Activated CD8-positive, alpha-beta T cell treated with anti-CD3 and anti-CD28 coated beads for 36 hours (primary cell): ENCODE measurements at regions not wholly inside any gene's neighbourhood (a gene's known extent, or its start where the extent isn't known, plus 50 kb on each side); places are given as distances from the start of the nearest gene placed in this dataset.

ENCODE experiments used
- ATAC-seq: fragments of 200-7000 bp; cut with Tn5 transposase; one replicate; pipeline ENCODE4 v1.10.0; 2021; ENCODE audit warnings: mild to moderate bottlenecking, moderate library complexity
- CTCF ChIA-PET: fragments of 350-600 bp; sonication (Branson Sonifier 250); formaldehyde crosslinking; loops from one replicate; lab custom pipeline; 2021; ENCODE audit warnings: antibody characterized with exemption; lab: Charles Lee
- POLR2A ChIA-PET: fragments of 350-600 bp; sonication (Branson Sonifier 250); formaldehyde crosslinking; loops from one replicate; lab custom pipeline; 2021; ENCODE audit warnings: antibody characterized with exemption; lab: Charles Lee
- DNase-seq: peaks from one replicate; pipeline ENCODE4 v3.0.0-alpha.2; 2020
- H3K27ac Mint-ChIP-seq: one replicate; pipeline ENCODE4 v1.8.0; 2021; ENCODE audit warnings: mild to moderate bottlenecking, mixed read lengths
- H3K27me3 Mint-ChIP-seq: one replicate; pipeline ENCODE4 v1.8.0; 2021; ENCODE audit warnings: mixed read lengths
- H3K36me3 Mint-ChIP-seq: one replicate; pipeline ENCODE4 v1.8.0; 2021; ENCODE audit warnings: low read depth, mixed read lengths
- H3K4me1 Mint-ChIP-seq: one replicate; pipeline ENCODE4 v1.8.0; 2021; ENCODE audit warnings: low read depth, mixed read lengths
- H3K4me3 Mint-ChIP-seq: one replicate; pipeline ENCODE4 v1.8.0; 2021; ENCODE audit warnings: mild to moderate bottlenecking, moderate library complexity, mixed read lengths
- H3K9me3 Mint-ChIP-seq: one replicate; pipeline ENCODE4 v1.8.0; 2021; ENCODE audit warnings: mixed read lengths
- CTCF ChIP-seq: fragments of 200-600 bp; IDR thresholded peaks from one replicate; pipeline ENCODE4 v1.8.0; 2022; ENCODE audit warnings: antibody characterized with exemption, mild to moderate bottlenecking
- intact Hi-C: fragments of 100-400 bp; cut with micrococcal nuclease; formaldehyde crosslinking; loops from one replicate; pipeline ENCODE4 v1.10.0; 2022

DNA sequence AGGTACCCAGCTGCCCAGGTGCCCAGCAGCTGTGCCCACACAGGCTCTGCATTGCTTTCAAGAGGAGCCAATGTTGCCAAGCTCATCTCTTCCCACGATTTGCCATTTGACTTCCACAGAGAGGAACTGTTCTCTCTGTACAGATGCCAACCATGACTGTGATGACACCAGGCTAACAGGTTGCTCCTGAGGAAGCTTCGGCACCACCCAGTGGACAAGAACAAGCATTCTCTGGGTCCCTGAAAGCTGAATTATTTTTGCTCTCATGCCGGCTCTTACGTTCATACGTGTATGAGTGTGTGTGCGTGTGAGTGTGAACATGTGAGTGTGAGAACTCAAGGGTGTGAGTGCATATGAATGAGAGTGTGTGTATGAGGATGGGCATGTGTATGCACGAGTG is 535.2 kb downstream of the LIG4 start:
- H3K4me1 Mint-ChIP-seq = no peaks in the 10 kb centered on the region
- ATAC-seq (no peak), DNase-seq (no peak)
- H3K27me3 Mint-ChIP-seq = no peaks in the 10 kb centered on the region
- H3K4me3 Mint-ChIP-seq = no peak overlapping the region
- CTCF ChIA-PET = no interaction called here
- POLR2A ChIA-PET = no interaction called here
- H3K9me3 Mint-ChIP-seq = no peaks in the 10 kb centered on the region
- no peak for TF ChIP-seq CTCF
- intact Hi-C loops = no loop called here
- no peaks in the 10 kb centered on the region for H3K36me3 Mint-ChIP-seq
- no peak overlapping the region for H3K27ac Mint-ChIP-seq

DNA sequence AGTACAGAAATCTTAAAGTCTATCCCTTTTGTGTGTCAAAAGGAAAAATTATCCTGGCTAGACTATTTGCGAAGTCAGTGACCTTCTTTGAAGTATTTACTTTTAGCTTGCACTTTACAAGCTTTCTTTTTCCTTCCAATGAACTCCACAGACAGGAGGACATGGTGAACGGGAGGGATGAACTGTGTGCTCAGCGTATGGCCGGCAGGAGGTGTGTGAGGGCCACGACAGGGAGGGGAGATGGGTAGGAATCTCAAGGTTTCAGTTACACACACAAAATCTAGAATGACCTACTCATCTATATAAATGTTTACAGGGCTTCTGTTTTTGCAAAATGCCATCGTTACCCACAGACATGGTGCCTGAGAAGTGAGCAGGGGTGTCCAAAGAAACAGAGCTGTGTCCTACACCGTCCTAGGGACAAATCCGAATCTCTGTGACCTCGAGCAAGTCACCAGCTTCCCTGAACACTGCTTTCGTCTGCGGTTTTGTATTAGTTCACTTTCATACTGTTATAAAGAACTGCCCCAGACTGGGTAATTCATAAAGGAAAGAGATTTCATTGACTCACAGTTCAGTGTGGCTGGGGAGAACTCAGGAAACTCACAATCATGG is 537.2 kb downstream of the LIG4 start:
- POLR2A ChIA-PET = no interaction called here
- ATAC-seq (no peak), DNase-seq (no peak)
- Mint-ChIP-seq H3K9me3 (peaks cover 4% of the 10 kb centered on the region), H3K27ac (no peak overlapping the region), H3K36me3 (no peaks in the 10 kb centered on the region), H3K4me3 (no peak overlapping the region), H3K27me3 (no peaks in the 10 kb centered on the region), H3K4me1 (no peaks in the 10 kb centered on the region)
- TF ChIP-seq CTCF = no peak
- CTCF ChIA-PET = no interaction called here
- intact Hi-C loops = no loop called here

DNA sequence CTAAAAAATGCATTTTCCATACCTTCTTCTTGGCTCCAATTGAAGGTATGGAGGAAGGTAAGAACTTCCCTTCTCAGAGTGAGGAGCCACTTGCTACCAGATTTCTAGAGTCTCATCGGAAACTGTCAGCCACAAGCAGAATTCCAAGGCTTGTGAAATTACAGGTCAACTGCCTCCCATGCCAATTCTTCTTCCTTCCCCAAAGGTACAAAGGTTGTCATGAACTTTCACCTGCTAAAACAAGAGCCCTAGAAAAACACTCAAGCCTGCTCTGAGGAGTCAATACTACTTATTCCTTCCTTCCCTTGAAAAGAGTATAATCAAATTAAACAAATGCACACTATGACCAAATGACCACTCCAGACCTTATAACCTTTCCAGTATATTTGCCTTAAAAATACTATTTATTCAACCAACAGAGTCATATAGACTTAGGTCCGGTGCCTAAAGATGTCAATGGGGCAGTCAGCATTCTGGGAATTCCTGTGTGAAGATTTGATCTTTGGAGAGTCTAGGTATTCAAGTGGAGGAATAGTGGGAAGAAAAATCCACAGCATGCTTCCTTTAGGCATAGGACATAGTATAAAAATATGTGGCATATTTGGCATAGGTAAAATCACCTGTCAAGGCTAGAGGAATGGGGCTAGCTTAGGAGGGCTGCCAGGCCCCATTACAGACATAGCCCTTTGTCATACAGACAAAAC is 539.3 kb downstream of the LIG4 start:
- no peak for DNase-seq
- CTCF ChIA-PET = no interaction called here

GRCh38 chr13:107669391-107669993 is 545.8 kb downstream of the LIG4 start:
- Mint-ChIP-seq H3K27ac (no peak overlapping the region), H3K4me3 (no peak overlapping the region), H3K9me3 (peaks cover 4% of the 10 kb centered on the region), H3K27me3 (no peaks in the 10 kb centered on the region), H3K4me1 (no peaks in the 10 kb centered on the region), H3K36me3 (no peaks in the 10 kb centered on the region)
- no peak for ATAC-seq
- DNase-seq = no peak
- intact Hi-C loops = no loop called here
- no peak for TF ChIP-seq CTCF
- POLR2A ChIA-PET = no interaction called here
- CTCF ChIA-PET = no interaction called here

More for the DNA sequence above, 539.3 kb downstream of the LIG4 start:
- no peak overlapping the region for H3K27ac Mint-ChIP-seq
- intact Hi-C loops = no loop called here
- H3K4me1 Mint-ChIP-seq = no peaks in the 10 kb centered on the region
- H3K9me3 Mint-ChIP-seq = peaks cover 4% of the 10 kb centered on the region
- POLR2A ChIA-PET = no interaction called here
- no peak for ATAC-seq
- no peak for TF ChIP-seq CTCF
- H3K27me3 Mint-ChIP-seq = no peaks in the 10 kb centered on the region
- no peaks in the 10 kb centered on the region for H3K36me3 Mint-ChIP-seq
- no peak overlapping the region for H3K4me3 Mint-ChIP-seq

DNA sequence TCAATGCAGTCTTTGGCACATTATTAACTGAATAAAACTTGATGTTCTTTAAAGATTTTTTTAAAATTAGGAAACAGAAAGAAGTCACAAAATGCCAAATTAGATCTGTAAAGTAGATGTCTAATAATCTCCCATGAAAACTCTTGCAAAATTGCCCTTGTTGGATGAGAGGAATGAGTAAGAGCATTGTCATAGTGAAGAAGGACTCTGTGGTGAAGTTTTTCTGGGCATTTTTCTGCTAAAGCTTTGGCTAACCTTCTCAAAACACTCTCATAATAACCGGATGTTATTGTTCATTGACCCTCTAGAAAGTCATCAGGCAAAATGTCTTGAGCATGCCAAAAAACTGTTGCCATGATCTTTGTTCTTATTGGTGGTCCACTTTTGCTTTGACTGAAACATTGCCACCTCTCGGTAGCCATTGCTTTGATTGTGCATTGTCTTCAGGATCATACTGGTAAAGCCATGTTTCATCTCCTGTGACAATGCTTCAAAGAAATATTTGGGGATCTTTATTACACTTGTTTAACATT is 549.3 kb downstream of the LIG4 start:
- Mint-ChIP-seq H3K36me3 (no peaks in the 10 kb centered on the region), H3K9me3 (no peaks in the 10 kb centered on the region), H3K4me1 (no peaks in the 10 kb centered on the region), H3K4me3 (no peak overlapping the region), H3K27ac (no peak overlapping the region), H3K27me3 (no peaks in the 10 kb centered on the region)
- no peak for TF ChIP-seq CTCF
- intact Hi-C loops = no loop called here
- CTCF ChIA-PET = interaction anchor here (1.2 kb wide), 1 partner anchor 16 kb away, joined by 3 read pairs; no protein-coding TSS in a partner anchor
- ATAC-seq (no peak), DNase-seq (no peak)
- POLR2A ChIA-PET = no interaction called here
